DND-41 (cell line): ENCODE measurements at regions not wholly inside any gene's neighbourhood (a gene's known extent, or its start where the extent isn't known, plus 50 kb on each side); places are given as distances from the start of the nearest gene placed in this dataset.

ENCODE experiments used
- EZH2 ChIP-seq: IDR thresholded peaks from 3 replicates; pipeline ENCODE4 v1.6.1; 2012; ENCODE audit warnings: borderline replicate concordance, low read depth, mild to moderate bottlenecking, moderate library complexity, low read length, inconsistent platforms; ENCODE audit not compliant: severe bottlenecking
- TF ChIP-seq, protein P1 (sequence below): IDR thresholded peaks from 2 replicates; pipeline ENCODE4 v1.5.1; 2012; ENCODE audit warnings: borderline replicate concordance, low read length, moderate library complexity, mild to moderate bottlenecking; ENCODE audit not compliant: poor library complexity, severe bottlenecking; ENCODE audit errors: extremely low read depth

DNA sequence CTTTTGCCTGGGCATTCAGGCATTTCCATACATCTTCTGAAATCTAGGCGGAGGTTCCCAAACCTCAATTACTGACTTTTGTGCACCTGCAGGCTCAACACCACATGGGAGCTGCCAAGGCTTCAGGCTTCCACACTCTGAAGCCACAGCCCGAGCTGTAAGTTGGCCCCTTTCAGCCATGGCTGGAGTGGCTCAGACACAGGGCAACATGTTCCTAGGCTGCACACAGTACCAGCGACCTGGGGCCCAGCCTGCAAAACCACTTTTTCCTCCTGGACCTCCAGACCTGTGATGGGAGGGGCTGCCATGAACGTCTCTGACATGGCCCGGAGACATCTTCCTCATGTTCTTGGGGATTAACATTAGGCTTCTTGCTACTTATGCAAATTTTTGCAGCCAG lies 1558.2 kb upstream of the PCDH20 start:
- TF ChIP-seq, protein P1, sequence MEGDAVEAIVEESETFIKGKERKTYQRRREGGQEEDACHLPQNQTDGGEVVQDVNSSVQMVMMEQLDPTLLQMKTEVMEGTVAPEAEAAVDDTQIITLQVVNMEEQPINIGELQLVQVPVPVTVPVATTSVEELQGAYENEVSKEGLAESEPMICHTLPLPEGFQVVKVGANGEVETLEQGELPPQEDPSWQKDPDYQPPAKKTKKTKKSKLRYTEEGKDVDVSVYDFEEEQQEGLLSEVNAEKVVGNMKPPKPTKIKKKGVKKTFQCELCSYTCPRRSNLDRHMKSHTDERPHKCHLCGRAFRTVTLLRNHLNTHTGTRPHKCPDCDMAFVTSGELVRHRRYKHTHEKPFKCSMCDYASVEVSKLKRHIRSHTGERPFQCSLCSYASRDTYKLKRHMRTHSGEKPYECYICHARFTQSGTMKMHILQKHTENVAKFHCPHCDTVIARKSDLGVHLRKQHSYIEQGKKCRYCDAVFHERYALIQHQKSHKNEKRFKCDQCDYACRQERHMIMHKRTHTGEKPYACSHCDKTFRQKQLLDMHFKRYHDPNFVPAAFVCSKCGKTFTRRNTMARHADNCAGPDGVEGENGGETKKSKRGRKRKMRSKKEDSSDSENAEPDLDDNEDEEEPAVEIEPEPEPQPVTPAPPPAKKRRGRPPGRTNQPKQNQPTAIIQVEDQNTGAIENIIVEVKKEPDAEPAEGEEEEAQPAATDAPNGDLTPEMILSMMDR = no peak
- no peak for TF ChIP-seq EZH2
